ENCODE measurements at regions not wholly inside any gene's neighbourhood (a gene's known extent, or its start where the extent isn't known, plus 50 kb on each side); places are given as distances from the start of the nearest gene placed in this dataset.
A peak's percentile ranks its signal among the peaks of the same experiment; 100 is the strongest.

DNA sequence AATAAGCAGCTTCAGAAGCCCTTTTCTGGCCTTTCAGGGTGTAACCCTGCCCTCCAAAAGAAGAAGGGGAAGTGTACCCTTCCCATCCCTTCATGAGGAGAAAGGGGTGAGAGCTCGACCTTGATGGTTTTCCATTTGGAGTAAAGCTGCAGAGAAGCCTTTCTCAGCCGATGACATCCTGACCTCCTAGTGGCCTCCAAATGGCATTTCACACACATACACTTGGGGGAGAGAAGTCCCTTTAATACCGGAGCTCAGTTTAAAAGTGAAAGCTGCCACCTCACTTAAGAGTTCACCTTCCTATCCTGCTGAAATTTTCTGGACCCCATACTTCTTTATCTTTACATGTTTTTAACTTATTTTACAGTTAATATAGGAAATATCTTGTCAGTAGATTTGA lies 716.7 kb downstream of the DCDC2C start:
- Histone ChIP-seq H3K9me3 (ENCODE audit: low read length) (peaks cover 78% of the 10 kb centered on the region), H3K27me3 (ENCODE audit: control insufficient read depth in 1 of 2, insufficient read depth in 2 of 2, low read length in 2 of 2) (no peaks in the 10 kb centered on the region), H3K4me2 (ENCODE audit: low read depth, low read length) (no peak overlapping the region), H2AFZ (ENCODE audit: low read length) (no peak overlapping the region), H3K36me3 (replicated peaks in 1 of 2; ENCODE audit: control insufficient read depth in 1 of 2, insufficient read depth in 2 of 2, low read length in 2 of 2) (no peaks in the 10 kb centered on the region), H3K27ac (ENCODE audit: extremely low read length, insufficient read depth, low read length) (no peak overlapping the region), H3K79me2 (ENCODE audit: insufficient read depth, low read length) (no peaks in the 10 kb centered on the region), H3K4me3 (replicated peaks in 1 of 3; ENCODE audit: insufficient read depth in 1 of 3, low read depth in 2 of 3, low read length in 3 of 3) (no peak overlapping the region), H3K4me1 (ENCODE audit: insufficient read depth, low read length) (no peaks in the 10 kb centered on the region), H3K9ac (ENCODE audit: insufficient read depth, low read depth, low read length) (no peak overlapping the region), H4K20me1 (ENCODE audit: insufficient read depth, low read length) (no peaks in the 10 kb centered on the region)
- no TSS peak for BruUV-seq (replicated peaks)
- CTCF ChIA-PET (ENCODE audit: low intra/inter-chr PET ratio, low total read pairs): no interaction called here
- FAIRE-seq (no peak), ATAC-seq (peak; percentile 54; the same call in 2 of the 3 replicates), DNase-seq (ENCODE audit: low spot score) (no peak)
- POLR2A ChIA-PET: no interaction called here
- intact Hi-C loops (cut with micrococcal nuclease; ENCODE audit: unreplicated experiment): no loop called here
- no peak for TF ChIP-seq POLR2G (IDR thresholded peaks at IDR 0.05; ENCODE audit: low read depth, low read length)
- no peak for TF ChIP-seq RNF2 (conservative IDR thresholded peaks at IDR 0.05; ENCODE audit: low read depth)
- no peak for TF ChIP-seq ZNF839 (CRISPR knock-in tag; IDR thresholded peaks at IDR 0.05; ENCODE audit: borderline replicate concordance)
- in situ Hi-C loops (cut with HindIII; ENCODE audit: extremely low pct_ligation_motif_present, low pct_unique_long_range_greater_than_20kb): no loop called here
- 2% methylated on average over 3 of the region's 3 CpGs for WGBS (ENCODE audit: low lambda C conversion rate)

DNA sequence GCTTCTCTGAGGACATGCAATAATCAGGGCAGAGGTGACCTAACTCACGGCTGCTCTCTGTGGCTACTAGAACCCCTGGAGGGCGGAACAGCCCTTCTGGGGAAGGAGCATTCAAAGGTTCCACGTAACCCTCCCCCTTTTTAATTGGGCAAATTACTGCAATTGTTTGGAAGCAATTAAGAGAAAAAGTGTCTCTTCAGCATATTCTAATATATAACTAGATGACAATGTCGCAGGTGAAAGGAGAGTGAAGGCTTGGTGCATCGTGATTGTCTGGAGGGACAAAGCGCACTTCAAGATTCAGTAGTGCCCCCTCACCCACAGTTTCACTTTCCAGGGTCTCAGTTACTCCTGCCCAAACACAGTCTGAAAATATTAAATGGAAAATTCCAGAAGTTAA lies 720.8 kb downstream of the DCDC2C start:
- Histone ChIP-seq H2AFZ (ENCODE audit: low read length) (no peak overlapping the region), H3K36me3 (replicated peaks in 1 of 2; ENCODE audit: control insufficient read depth in 1 of 2, insufficient read depth in 2 of 2, low read length in 2 of 2) (no peaks in the 10 kb centered on the region), H3K4me3 (replicated peaks in 1 of 3; ENCODE audit: insufficient read depth in 1 of 3, low read depth in 2 of 3, low read length in 3 of 3) (no peak overlapping the region), H3K27ac (ENCODE audit: extremely low read length, insufficient read depth, low read length) (no peak overlapping the region), H3K9ac (ENCODE audit: insufficient read depth, low read depth, low read length) (no peak overlapping the region), H3K4me1 (ENCODE audit: insufficient read depth, low read length) (no peaks in the 10 kb centered on the region), H3K79me2 (ENCODE audit: insufficient read depth, low read length) (no peaks in the 10 kb centered on the region), H3K4me2 (ENCODE audit: low read depth, low read length) (no peak overlapping the region), H3K9me3 (ENCODE audit: low read length) (peaks cover 80% of the 10 kb centered on the region), H3K27me3 (ENCODE audit: control insufficient read depth in 1 of 2, insufficient read depth in 2 of 2, low read length in 2 of 2) (no peaks in the 10 kb centered on the region), H4K20me1 (ENCODE audit: insufficient read depth, low read length) (no peaks in the 10 kb centered on the region)
- WGBS (ENCODE audit: low lambda C conversion rate): 41% methylated on average over 6 of the region's 6 CpGs
- in situ Hi-C loops (cut with HindIII; ENCODE audit: extremely low pct_ligation_motif_present, low pct_unique_long_range_greater_than_20kb) (no loop called here), intact Hi-C loops (cut with micrococcal nuclease; ENCODE audit: unreplicated experiment) (no loop called here)
- FAIRE-seq (no peak), DNase-seq (ENCODE audit: low spot score) (no peak), ATAC-seq (no peak)
- TF ChIP-seq MAFK (conservative IDR thresholded peaks at IDR 0.05 in 1 of 2, IDR thresholded peaks at IDR 0.05 in 1 of 2; ENCODE audit: low read length in 2 of 2): peak; percentile 79 to 85
- TF ChIP-seq ASH2L (IDR thresholded peaks at IDR 0.05; ENCODE audit: insufficient read length, low read depth, low read length): no peak
- peak; percentile 70 for TF ChIP-seq MAFF (IDR thresholded peaks at IDR 0.05; ENCODE audit: low read depth, low read length)
- TF ChIP-seq CBFB (CRISPR knock-in tag; IDR thresholded peaks at IDR 0.05): no peak
- BruUV-seq (replicated peaks): no TSS peak
- POLR2A ChIA-PET: no interaction called here
- CTCF ChIA-PET (ENCODE audit: low intra/inter-chr PET ratio, low total read pairs): no interaction called here
